ENCODE measurements at regions not wholly inside any gene's neighbourhood (a gene's known extent, or its start where the extent isn't known, plus 50 kb on each side); places are given as distances from the start of the nearest gene placed in this dataset.

- 87% methylated on average over 2 of the region's 2 CpGs for whole genome bisulfite sequencing (ENCODE audit: insufficient coverage, low coverage, low lambda C conversion rate, missing lambda C conversion rate)
- ATAC-seq: peak in 2 of 4 donors; percentile 59 to 79
- Histone ChIP-seq H3K36me3 (no peaks in the 10 kb centered on the region), H3K27me3 (no peaks in the 10 kb centered on the region), H3K9me3 (no peaks in the 10 kb centered on the region), H3K4me3 (no peak overlapping the region), H3K4me1 (no peaks in the 10 kb centered on the region), H3K27ac (no peak overlapping the region)
- TF ChIP-seq CTCF (IDR thresholded peaks at IDR 0.05): no peak
- TF ChIP-seq POLR2A (IDR thresholded peaks at IDR 0.05): no peak
- no peak for DNase-seq
- intact Hi-C loops (cut with DNase I): no loop called here
These were observed 193.2 kb upstream of the TNP1 start for GRCh38 chr2:217052856-217053577.

GRCh38 chr2:217051416-217051815 lies 191.6 kb upstream of the TNP1 start:
- Histone ChIP-seq H3K36me3 (no peaks in the 10 kb centered on the region), H3K4me1 (peaks cover 0 to 9% (median 0%) of the 10 kb centered on the region in 4 donors), H3K4me3 (no peak overlapping the region), H3K27me3 (no peaks in the 10 kb centered on the region), H3K27ac (no peak overlapping the region), H3K9me3 (no peaks in the 10 kb centered on the region)
- TF ChIP-seq CTCF (IDR thresholded peaks at IDR 0.05): no peak
- TF ChIP-seq POLR2A (IDR thresholded peaks at IDR 0.05): no peak
- WGBS (ENCODE audit: insufficient coverage, low coverage, low lambda C conversion rate, missing lambda C conversion rate): 83% methylated on average over 2 of the region's 2 CpGs
- DNase-seq: no peak
- no peak for ATAC-seq
- intact Hi-C loops (cut with DNase I): no loop called here

GRCh38 chr2:217049956-217050355 lies 190.1 kb upstream of the TNP1 start:
- Histone ChIP-seq H3K27me3 (no peaks in the 10 kb centered on the region), H3K27ac (no peak overlapping the region), H3K4me1 (peaks cover 0 to 16% (median 0%) of the 10 kb centered on the region in 4 donors), H3K36me3 (no peaks in the 10 kb centered on the region), H3K4me3 (no peak overlapping the region), H3K9me3 (no peaks in the 10 kb centered on the region)
- no peak for DNase-seq
- TF ChIP-seq POLR2A (IDR thresholded peaks at IDR 0.05) (no peak), CTCF (IDR thresholded peaks at IDR 0.05) (no peak)
- no peak for ATAC-seq
- intact Hi-C loops (cut with DNase I): no loop called here
- 80% methylated on average over 1 of the region's 3 CpGs for WGBS (ENCODE audit: insufficient coverage, low coverage, low lambda C conversion rate, missing lambda C conversion rate)

- H3K4me3 ChIP-seq: no peak overlapping the region
- H3K9me3 ChIP-seq: no peaks in the 10 kb centered on the region
- intact Hi-C loops (cut with DNase I): no loop called here
- H3K36me3 ChIP-seq: no peaks in the 10 kb centered on the region
- DNase-seq: no peak
- no peak for ATAC-seq
- WGBS (ENCODE audit: insufficient coverage, low coverage, low lambda C conversion rate, missing lambda C conversion rate): 69% methylated on average over 7 of the region's 7 CpGs
- TF ChIP-seq POLR2A (IDR thresholded peaks at IDR 0.05) (no peak), CTCF (IDR thresholded peaks at IDR 0.05) (no peak)
- H3K4me1 ChIP-seq: peaks cover 0 to 16% (median 0%) of the 10 kb centered on the region in 4 donors
- H3K27me3 ChIP-seq: no peaks in the 10 kb centered on the region
- H3K27ac ChIP-seq: no peak overlapping the region
These were observed 189.6 kb upstream of the TNP1 start for GRCh38 chr2:217049422-217049821.
